GM23338 (cell line): ENCODE measurements at regions not wholly inside any gene's neighbourhood (a gene's known extent, or its start where the extent isn't known, plus 50 kb on each side); places are given as distances from the start of the nearest gene placed in this dataset.
A peak's percentile ranks its signal among the peaks of the same experiment; 100 is the strongest.

Source experiments
- ATAC-seq: fragments of 200-7000 bp; cut with Tn5 transposase; 3 replicates; pipeline ENCODE4 v1.9.1; 2020
- DNase-seq: peaks from one replicate; pipeline ENCODE4 v3.0.0-alpha.2; 2015; ENCODE audit warnings: low spot score
- H2AFZ ChIP-seq: fragments of 200-600 bp; sonication (generic); 2 replicates; pipeline ENCODE4 v1.8.0; 2016; ENCODE audit warnings: antibody characterized with exemption, mild to moderate bottlenecking, moderate library complexity
- H3F3A ChIP-seq: fragments of 200-600 bp; sonication (generic); replicated peaks from 2 replicates; pipeline ENCODE4 v1.8.0; 2017; ENCODE audit warnings: antibody characterized with exemption, mixed run types, low read depth
- H3K27ac ChIP-seq: fragments of 200-600 bp; sonication (generic); 2 replicates; pipeline ENCODE4 v1.6.1; 2016; ENCODE audit warnings: low read depth
- H3K27me3 ChIP-seq: fragments of 200-600 bp; sonication (generic); 2 replicates; pipeline ENCODE4 v1.8.0; 2016; ENCODE audit warnings: mild to moderate bottlenecking, mixed run types, moderate library complexity; ENCODE audit not compliant: insufficient read depth
- H3K36me3 ChIP-seq: fragments of 200-600 bp; sonication (generic); 2 replicates; pipeline ENCODE4 v1.8.0; 2016; ENCODE audit warnings: mild to moderate bottlenecking; ENCODE audit not compliant: insufficient read depth
- H3K4me1 ChIP-seq: fragments of 200-600 bp; sonication (generic); 2 replicates; pipeline ENCODE4 v1.8.0; 2016; ENCODE audit warnings: mild to moderate bottlenecking, moderate library complexity; ENCODE audit not compliant: insufficient read depth
- H3K4me2 ChIP-seq: fragments of 200-600 bp; sonication (generic); 2 replicates; pipeline ENCODE4 v1.7.1; 2017; ENCODE audit warnings: mixed run types
- H3K4me3 ChIP-seq: fragments of 200-600 bp; sonication (generic); 2 replicates; pipeline ENCODE4 v1.6.1; 2016; ENCODE audit warnings: mixed run types
- H3K79me2 ChIP-seq: fragments of 200-600 bp; sonication (generic); replicated peaks from 2 replicates; pipeline ENCODE4 v1.8.0; 2017; ENCODE audit warnings: mild to moderate bottlenecking; ENCODE audit not compliant: insufficient read depth
- H3K9me2 ChIP-seq: fragments of 200-600 bp; sonication (generic); 2 replicates; pipeline ENCODE4 v1.8.0; 2017; ENCODE audit not compliant: insufficient read depth
- H4K20me1 ChIP-seq: fragments of 200-600 bp; sonication (generic); replicated peaks from 2 replicates; pipeline ENCODE4 v1.8.0; 2017; ENCODE audit warnings: mild to moderate bottlenecking; ENCODE audit not compliant: insufficient read depth
- H3K27ac Mint-ChIP-seq: 2 replicates; pipeline ENCODE4 v1.8.0; 2020; ENCODE audit warnings: inconsistent platforms, mild to moderate bottlenecking, moderate library complexity, mixed read lengths
- H3K27me3 Mint-ChIP-seq: 3 replicates; pipeline ENCODE4 v1.8.0; 2022; ENCODE audit warnings: low read depth, mild to moderate bottlenecking, moderate library complexity, mixed read lengths, inconsistent platforms; ENCODE audit not compliant: insufficient read depth, poor library complexity
- H3K36me3 Mint-ChIP-seq: 3 replicates; pipeline ENCODE4 v1.8.0; 2021; ENCODE audit warnings: low read depth, mild to moderate bottlenecking, inconsistent platforms, moderate library complexity, mixed read lengths
- H3K4me1 Mint-ChIP-seq: 3 replicates; pipeline ENCODE4 v1.8.0; 2020; ENCODE audit warnings: mild to moderate bottlenecking, inconsistent platforms, mixed read lengths
- H3K4me3 Mint-ChIP-seq: 3 replicates; pipeline ENCODE4 v1.8.0; 2021; ENCODE audit warnings: moderate library complexity, mild to moderate bottlenecking, inconsistent platforms, mixed read lengths
- H3K9me3 Mint-ChIP-seq: 3 replicates; pipeline ENCODE4 v1.8.0; 2020; ENCODE audit warnings: moderate library complexity, mild to moderate bottlenecking, inconsistent platforms, mixed read lengths
- JUNB ChIP-seq: IDR thresholded peaks from one replicate; pipeline ENCODE4 v1.6.1; 2016; ENCODE audit warnings: antibody characterized with exemption; ENCODE audit not compliant: unreplicated experiment
- NANOG ChIP-seq: IDR thresholded peaks from 2 replicates; pipeline ENCODE4 v1.6.1; 2016; ENCODE audit warnings: antibody characterized with exemption, borderline replicate concordance
- ZNF114 ChIP-seq: fragments of 250-450 bp; sonication (Bioruptor Pico); IDR thresholded peaks from 2 replicates; pipeline ENCODE4 v1.5.0; 2020; ENCODE audit warnings: mild to moderate bottlenecking, moderate library complexity
- ZNF331 ChIP-seq: fragments of 250-450 bp; sonication (Bioruptor Pico); IDR thresholded peaks from 2 replicates; pipeline ENCODE4 v1.5.0; 2020; ENCODE audit warnings: low read depth, mild to moderate bottlenecking, moderate library complexity
- TF ChIP-seq, protein P1 (sequence below), 2 experiments: fragments of 200-600 bp in 1 of 2; sonication (generic) in 1 of 2; conservative IDR thresholded peaks; 2 replicates each; pipeline versions ENCODE4 v1.5.1 to v1.6.1; 2016 to 2017; ENCODE audit warnings: antibody characterized with exemption in 2 of 2, low read depth in 2 of 2, mild to moderate bottlenecking in 2 of 2, moderate library complexity in 1 of 2
- TF ChIP-seq, protein P2 (sequence below): IDR thresholded peaks from 2 replicates; pipeline ENCODE4 v1.6.1; 2016; ENCODE audit warnings: antibody characterized with exemption
- TF ChIP-seq, protein P3 (sequence below): fragments of 250-450 bp; sonication (Bioruptor Pico); IDR thresholded peaks from 2 replicates; pipeline ENCODE4 v1.5.0; 2020; ENCODE audit warnings: mild to moderate bottlenecking, moderate library complexity

DNA sequence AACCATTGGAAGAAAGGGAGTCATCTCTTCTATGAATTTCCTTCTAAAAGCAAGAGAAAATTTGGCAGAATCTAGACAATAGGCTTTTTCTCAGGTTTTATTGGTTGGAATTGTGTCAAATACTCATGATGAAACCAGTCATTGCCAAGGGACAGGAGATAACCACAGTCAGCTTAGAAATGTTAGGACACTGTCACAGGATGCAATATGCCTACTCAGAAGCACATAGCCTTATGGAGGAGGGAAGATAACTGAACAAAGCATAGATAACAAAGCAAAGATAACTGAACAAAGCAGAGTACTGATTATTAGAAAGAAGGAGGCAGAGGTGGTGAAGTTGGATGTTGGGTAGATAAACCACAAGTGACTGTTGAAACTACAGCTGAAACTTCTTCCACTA, 303.5 kb upstream of the PDGFD start:
- H3K4me3 ChIP-seq: no peak overlapping the region
- no peak overlapping the region for H3K27ac Mint-ChIP-seq
- no peaks in the 10 kb centered on the region for H3K4me1 ChIP-seq
- no peaks in the 10 kb centered on the region for H3K79me2 ChIP-seq
- no peaks in the 10 kb centered on the region for H4K20me1 ChIP-seq
- H3K4me2 ChIP-seq: no peak overlapping the region
- H3K4me1 Mint-ChIP-seq: no peaks in the 10 kb centered on the region
- TF ChIP-seq ZNF114 (CRISPR knock-in tag) (no peak), ZNF331 (CRISPR knock-in tag) (no peak), JUNB (no peak), NANOG (no peak)
- TF ChIP-seq, protein P1, sequence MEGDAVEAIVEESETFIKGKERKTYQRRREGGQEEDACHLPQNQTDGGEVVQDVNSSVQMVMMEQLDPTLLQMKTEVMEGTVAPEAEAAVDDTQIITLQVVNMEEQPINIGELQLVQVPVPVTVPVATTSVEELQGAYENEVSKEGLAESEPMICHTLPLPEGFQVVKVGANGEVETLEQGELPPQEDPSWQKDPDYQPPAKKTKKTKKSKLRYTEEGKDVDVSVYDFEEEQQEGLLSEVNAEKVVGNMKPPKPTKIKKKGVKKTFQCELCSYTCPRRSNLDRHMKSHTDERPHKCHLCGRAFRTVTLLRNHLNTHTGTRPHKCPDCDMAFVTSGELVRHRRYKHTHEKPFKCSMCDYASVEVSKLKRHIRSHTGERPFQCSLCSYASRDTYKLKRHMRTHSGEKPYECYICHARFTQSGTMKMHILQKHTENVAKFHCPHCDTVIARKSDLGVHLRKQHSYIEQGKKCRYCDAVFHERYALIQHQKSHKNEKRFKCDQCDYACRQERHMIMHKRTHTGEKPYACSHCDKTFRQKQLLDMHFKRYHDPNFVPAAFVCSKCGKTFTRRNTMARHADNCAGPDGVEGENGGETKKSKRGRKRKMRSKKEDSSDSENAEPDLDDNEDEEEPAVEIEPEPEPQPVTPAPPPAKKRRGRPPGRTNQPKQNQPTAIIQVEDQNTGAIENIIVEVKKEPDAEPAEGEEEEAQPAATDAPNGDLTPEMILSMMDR (conservative IDR thresholded peaks at IDR 0.05; ENCODE audit: low read depth in 2 of 2): no peak
- TF ChIP-seq, protein P2, sequence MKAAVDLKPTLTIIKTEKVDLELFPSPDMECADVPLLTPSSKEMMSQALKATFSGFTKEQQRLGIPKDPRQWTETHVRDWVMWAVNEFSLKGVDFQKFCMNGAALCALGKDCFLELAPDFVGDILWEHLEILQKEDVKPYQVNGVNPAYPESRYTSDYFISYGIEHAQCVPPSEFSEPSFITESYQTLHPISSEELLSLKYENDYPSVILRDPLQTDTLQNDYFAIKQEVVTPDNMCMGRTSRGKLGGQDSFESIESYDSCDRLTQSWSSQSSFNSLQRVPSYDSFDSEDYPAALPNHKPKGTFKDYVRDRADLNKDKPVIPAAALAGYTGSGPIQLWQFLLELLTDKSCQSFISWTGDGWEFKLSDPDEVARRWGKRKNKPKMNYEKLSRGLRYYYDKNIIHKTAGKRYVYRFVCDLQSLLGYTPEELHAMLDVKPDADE: no peak
- TF ChIP-seq, protein P3, sequence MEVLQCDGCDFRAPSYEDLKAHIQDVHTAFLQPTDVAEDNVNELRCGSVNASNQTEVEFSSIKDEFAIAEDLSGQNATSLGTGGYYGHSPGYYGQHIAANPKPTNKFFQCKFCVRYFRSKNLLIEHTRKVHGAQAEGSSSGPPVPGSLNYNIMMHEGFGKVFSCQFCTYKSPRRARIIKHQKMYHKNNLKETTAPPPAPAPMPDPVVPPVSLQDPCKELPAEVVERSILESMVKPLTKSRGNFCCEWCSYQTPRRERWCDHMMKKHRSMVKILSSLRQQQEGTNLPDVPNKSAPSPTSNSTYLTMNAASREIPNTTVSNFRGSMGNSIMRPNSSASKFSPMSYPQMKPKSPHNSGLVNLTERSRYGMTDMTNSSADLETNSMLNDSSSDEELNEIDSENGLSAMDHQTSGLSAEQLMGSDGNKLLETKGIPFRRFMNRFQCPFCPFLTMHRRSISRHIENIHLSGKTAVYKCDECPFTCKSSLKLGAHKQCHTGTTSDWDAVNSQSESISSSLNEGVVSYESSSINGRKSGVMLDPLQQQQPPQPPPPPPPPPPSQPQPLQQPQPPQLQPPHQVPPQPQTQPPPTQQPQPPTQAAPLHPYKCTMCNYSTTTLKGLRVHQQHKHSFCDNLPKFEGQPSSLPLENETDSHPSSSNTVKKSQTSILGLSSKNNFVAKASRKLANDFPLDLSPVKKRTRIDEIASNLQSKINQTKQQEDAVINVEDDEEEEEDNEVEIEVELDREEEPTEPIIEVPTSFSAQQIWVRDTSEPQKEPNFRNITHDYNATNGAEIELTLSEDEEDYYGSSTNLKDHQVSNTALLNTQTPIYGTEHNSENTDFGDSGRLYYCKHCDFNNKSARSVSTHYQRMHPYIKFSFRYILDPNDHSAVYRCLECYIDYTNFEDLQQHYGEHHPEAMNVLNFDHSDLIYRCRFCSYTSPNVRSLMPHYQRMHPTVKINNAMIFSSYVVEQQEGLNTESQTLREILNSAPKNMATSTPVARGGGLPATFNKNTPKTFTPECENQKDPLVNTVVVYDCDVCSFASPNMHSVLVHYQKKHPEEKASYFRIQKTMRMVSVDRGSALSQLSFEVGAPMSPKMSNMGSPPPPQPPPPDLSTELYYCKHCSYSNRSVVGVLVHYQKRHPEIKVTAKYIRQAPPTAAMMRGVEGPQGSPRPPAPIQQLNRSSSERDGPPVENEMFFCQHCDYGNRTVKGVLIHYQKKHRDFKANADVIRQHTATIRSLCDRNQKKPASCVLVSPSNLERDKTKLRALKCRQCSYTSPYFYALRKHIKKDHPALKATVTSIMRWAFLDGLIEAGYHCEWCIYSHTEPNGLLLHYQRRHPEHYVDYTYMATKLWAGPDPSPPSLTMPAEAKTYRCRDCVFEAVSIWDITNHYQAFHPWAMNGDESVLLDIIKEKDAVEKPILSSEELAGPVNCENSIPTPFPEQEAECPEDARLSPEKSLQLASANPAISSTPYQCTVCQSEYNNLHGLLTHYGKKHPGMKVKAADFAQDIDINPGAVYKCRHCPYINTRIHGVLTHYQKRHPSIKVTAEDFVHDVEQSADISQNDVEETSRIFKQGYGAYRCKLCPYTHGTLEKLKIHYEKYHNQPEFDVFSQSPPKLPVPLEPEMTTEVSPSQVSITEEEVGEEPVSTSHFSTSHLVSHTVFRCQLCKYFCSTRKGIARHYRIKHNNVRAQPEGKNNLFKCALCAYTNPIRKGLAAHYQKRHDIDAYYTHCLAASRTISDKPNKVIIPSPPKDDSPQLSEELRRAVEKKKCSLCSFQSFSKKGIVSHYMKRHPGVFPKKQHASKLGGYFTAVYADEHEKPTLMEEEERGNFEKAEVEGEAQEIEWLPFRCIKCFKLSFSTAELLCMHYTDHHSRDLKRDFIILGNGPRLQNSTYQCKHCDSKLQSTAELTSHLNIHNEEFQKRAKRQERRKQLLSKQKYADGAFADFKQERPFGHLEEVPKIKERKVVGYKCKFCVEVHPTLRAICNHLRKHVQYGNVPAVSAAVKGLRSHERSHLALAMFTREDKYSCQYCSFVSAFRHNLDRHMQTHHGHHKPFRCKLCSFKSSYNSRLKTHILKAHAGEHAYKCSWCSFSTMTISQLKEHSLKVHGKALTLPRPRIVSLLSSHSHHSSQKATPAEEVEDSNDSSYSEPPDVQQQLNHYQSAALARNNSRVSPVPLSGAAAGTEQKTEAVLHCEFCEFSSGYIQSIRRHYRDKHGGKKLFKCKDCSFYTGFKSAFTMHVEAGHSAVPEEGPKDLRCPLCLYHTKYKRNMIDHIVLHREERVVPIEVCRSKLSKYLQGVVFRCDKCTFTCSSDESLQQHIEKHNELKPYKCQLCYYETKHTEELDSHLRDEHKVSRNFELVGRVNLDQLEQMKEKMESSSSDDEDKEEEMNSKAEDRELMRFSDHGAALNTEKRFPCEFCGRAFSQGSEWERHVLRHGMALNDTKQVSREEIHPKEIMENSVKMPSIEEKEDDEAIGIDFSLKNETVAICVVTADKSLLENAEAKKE (CRISPR knock-in tag): no peak
- H3K36me3 Mint-ChIP-seq: no peaks in the 10 kb centered on the region
- no peak overlapping the region for H3K4me3 Mint-ChIP-seq
- H3K9me2 ChIP-seq: no peaks in the 10 kb centered on the region
- 0 out of 2 replicates have a peak overlapping the region, but pooled peaks have one; percentile 24 for H2AFZ ChIP-seq
- no peaks in the 10 kb centered on the region for H3K36me3 ChIP-seq
- DNase-seq (no peak), ATAC-seq (no peak)
- H3K27me3 Mint-ChIP-seq: no peaks in the 10 kb centered on the region
- H3K27ac ChIP-seq: no peak overlapping the region
- no peaks in the 10 kb centered on the region for H3K27me3 ChIP-seq
- H3K9me3 Mint-ChIP-seq: no peaks in the 10 kb centered on the region
- no peaks in the 10 kb centered on the region for H3F3A ChIP-seq
